ENCODE measurements at regions not wholly inside any gene's neighbourhood (a gene's known extent, or its start where the extent isn't known, plus 50 kb on each side); places are given as distances from the start of the nearest gene placed in this dataset.
"Not testable (repeated sequence)": the region's sequence is repeated elsewhere in the genome, so short reads cannot be mapped to it uniquely, and the experiment has no call there.

- no peaks in the 10 kb centered on the region for H3K36me3 Mint-ChIP-seq
- DNase-seq (no peak), ATAC-seq (no peak)
- no peaks in the 10 kb centered on the region for H3K9me3 Mint-ChIP-seq (ENCODE audit: low read depth)
- H3K4me3 Mint-ChIP-seq: no peak overlapping the region
- no peak overlapping the region for H3K27ac Mint-ChIP-seq
- no peaks in the 10 kb centered on the region for H3K27me3 Mint-ChIP-seq
- no peaks in the 10 kb centered on the region for H3K4me1 Mint-ChIP-seq
- CTCF ChIA-PET: no interaction called here
These were observed 102.9 kb downstream of the LRRN1 start for GRCh38 chr3:3902161-3902560.

GRCh38 chr3:3906171-3906570 is 106.9 kb downstream of the LRRN1 start:
- ATAC-seq (no peak), DNase-seq (no peak)
- Mint-ChIP-seq H3K4me1 (no peaks in the 10 kb centered on the region), H3K4me3 (no peak overlapping the region), H3K9me3 (ENCODE audit: low read depth) (no peaks in the 10 kb centered on the region), H3K36me3 (no peaks in the 10 kb centered on the region), H3K27me3 (no peaks in the 10 kb centered on the region), H3K27ac (no peak overlapping the region)
- CTCF ChIA-PET: no interaction called here

DNA sequence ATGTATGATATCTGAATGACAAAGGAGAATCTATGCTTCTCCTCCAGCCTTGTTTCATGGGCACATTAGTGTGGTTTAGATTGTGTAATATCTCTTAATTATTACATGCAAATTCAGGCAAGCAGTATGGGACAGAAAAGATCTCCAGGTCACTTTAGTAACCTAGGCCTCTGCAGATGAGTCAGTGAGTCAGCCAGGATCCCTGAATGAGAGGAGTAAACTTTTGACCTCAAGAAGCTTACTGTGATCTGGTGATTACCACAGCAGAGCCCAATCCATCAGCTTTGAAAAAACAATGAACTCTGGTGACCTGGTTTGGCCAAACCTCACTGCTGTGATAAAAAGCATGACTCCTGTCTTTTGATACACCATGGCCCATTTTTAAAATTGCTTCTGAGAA is 107.8 kb downstream of the LRRN1 start:
- ATAC-seq: no peak
- no peaks in the 10 kb centered on the region for H3K9me3 Mint-ChIP-seq (ENCODE audit: low read depth)

DNA sequence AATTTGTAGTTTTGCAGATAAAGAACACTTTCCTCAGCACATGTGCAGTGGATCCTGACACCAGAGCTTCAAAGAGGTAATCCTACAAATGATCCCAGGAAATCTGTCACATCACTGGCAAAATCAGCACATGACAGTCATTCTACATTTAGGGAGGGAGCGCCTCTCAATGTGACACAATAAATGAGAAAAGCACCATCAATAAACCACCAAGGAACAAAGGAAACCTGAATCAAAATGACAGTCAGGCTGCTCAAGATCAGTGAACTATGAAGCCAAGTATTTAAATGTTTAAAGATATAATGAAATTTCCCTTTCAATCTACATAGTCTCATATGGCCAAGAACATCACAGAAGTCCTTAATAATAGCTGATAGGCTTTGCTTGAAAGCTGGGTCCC is 119.5 kb downstream of the LRRN1 start:
- ATAC-seq (no peak), DNase-seq (no peak)
- Mint-ChIP-seq H3K36me3 (no peaks in the 10 kb centered on the region), H3K4me1 (no peaks in the 10 kb centered on the region), H3K27ac (no peak overlapping the region), H3K27me3 (no peaks in the 10 kb centered on the region), H3K9me3 (ENCODE audit: low read depth) (no peaks in the 10 kb centered on the region), H3K4me3 (no peak overlapping the region)
- CTCF ChIA-PET: no interaction called here

More for the DNA sequence above, 107.8 kb downstream of the LRRN1 start:
- CTCF ChIA-PET: no interaction called here
- Mint-ChIP-seq H3K4me1 (no peaks in the 10 kb centered on the region), H3K36me3 (no peaks in the 10 kb centered on the region), H3K27me3 (no peaks in the 10 kb centered on the region), H3K4me3 (no peak overlapping the region), H3K27ac (no peak overlapping the region)
- DNase-seq: no peak

DNA sequence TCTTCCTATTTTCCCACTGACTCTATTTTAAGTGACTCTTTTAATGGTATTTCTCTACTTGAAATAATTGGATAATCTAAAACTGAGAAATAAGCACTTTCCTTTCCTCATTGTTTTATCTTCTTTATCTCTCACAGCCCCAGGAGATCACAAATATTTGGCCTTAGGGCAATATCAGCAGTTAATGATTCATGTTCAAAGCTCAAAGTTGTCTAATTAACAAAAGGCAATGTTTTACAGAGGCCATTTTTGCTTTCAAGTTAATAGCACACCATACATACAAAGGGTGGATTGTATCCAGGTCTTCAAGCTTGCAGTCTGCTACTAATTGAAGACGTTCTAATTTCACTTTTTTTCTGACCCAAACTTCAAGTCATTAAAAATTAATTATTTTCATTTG is 120.1 kb downstream of the LRRN1 start:
- Mint-ChIP-seq H3K9me3 (ENCODE audit: low read depth) (no peaks in the 10 kb centered on the region), H3K4me1 (no peaks in the 10 kb centered on the region), H3K27me3 (no peaks in the 10 kb centered on the region), H3K4me3 (no peak overlapping the region), H3K27ac (no peak overlapping the region), H3K36me3 (no peaks in the 10 kb centered on the region)
- CTCF ChIA-PET: no interaction called here
- no peak for DNase-seq
- ATAC-seq: no peak

GRCh38 chr3:3923619-3924018 is 124.4 kb downstream of the LRRN1 start:
- ATAC-seq (no peak), DNase-seq (no peak)
- no peak overlapping the region for H3K27ac Mint-ChIP-seq
- H3K27me3 Mint-ChIP-seq: no peaks in the 10 kb centered on the region
- no peaks in the 10 kb centered on the region for H3K36me3 Mint-ChIP-seq
- H3K9me3 Mint-ChIP-seq (ENCODE audit: low read depth): no peaks in the 10 kb centered on the region
- no peaks in the 10 kb centered on the region for H3K4me1 Mint-ChIP-seq
- CTCF ChIA-PET: no interaction called here
- H3K4me3 Mint-ChIP-seq: no peak overlapping the region

DNA sequence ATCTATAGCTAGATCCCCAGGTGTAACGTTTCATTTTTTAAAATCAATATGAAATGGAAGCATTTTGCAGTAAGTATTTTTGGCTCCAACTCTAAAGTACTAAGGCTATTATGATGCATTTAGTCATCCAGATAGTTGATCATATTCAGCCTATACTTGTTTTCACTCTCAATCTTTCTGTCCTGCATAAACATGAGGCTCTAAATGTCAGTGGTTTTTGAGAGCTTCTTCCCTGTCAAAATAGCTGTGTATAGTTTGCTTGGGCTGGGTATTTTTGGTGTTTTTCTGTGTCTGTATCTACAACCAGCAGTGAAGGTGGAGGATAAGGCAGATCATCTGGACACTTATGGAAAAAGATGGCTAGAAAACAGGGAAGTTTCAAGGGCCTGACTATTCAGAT is 128.0 kb downstream of the LRRN1 start:
- Mint-ChIP-seq H3K36me3 (no peaks in the 10 kb centered on the region), H3K4me3 (no peak overlapping the region), H3K4me1 (no peaks in the 10 kb centered on the region), H3K27me3 (no peaks in the 10 kb centered on the region), H3K9me3 (ENCODE audit: low read depth) (no peaks in the 10 kb centered on the region), H3K27ac (no peak overlapping the region)
- CTCF ChIA-PET: no interaction called here
- DNase-seq: no peak
- no peak for ATAC-seq

GRCh38 chr3:3927965-3928364 is 128.7 kb downstream of the LRRN1 start:
- no peaks in the 10 kb centered on the region for H3K4me1 Mint-ChIP-seq
- CTCF ChIA-PET: no interaction called here
- no peak for ATAC-seq

GRCh38 chr3:3941380-3941779 is 142.1 kb downstream of the LRRN1 start:
- H3K9me3 Mint-ChIP-seq (ENCODE audit: low read depth); DNase-seq; H3K36me3 Mint-ChIP-seq; H3K27ac Mint-ChIP-seq; H3K4me3 Mint-ChIP-seq; CTCF ChIA-PET; H3K4me1 Mint-ChIP-seq; H3K27me3 Mint-ChIP-seq; ATAC-seq: not testable (repeated sequence)

More at GRCh38 chr3:3927965-3928364, 128.7 kb downstream of the LRRN1 start:
- H3K4me3 Mint-ChIP-seq: no peak overlapping the region
- no peak for DNase-seq
- no peaks in the 10 kb centered on the region for H3K36me3 Mint-ChIP-seq
- no peak overlapping the region for H3K27ac Mint-ChIP-seq
- H3K9me3 Mint-ChIP-seq (ENCODE audit: low read depth): peaks cover under 1% of the 10 kb centered on the region
- no peaks in the 10 kb centered on the region for H3K27me3 Mint-ChIP-seq

GRCh38 chr3:3951071-3951470 is 151.8 kb downstream of the LRRN1 start:
- H3K27ac Mint-ChIP-seq: no peak overlapping the region
- H3K4me3 Mint-ChIP-seq: no peak overlapping the region
- H3K36me3 Mint-ChIP-seq: no peaks in the 10 kb centered on the region
- CTCF ChIA-PET: no interaction called here
- H3K27me3 Mint-ChIP-seq: no peaks in the 10 kb centered on the region
- DNase-seq (no peak), ATAC-seq (no peak)
- H3K4me1 Mint-ChIP-seq: no peaks in the 10 kb centered on the region
- H3K9me3 Mint-ChIP-seq (ENCODE audit: low read depth): peaks cover 2% of the 10 kb centered on the region

- Mint-ChIP-seq H3K4me3 (no peak overlapping the region), H3K9me3 (ENCODE audit: low read depth) (peaks cover 2% of the 10 kb centered on the region), H3K27me3 (no peaks in the 10 kb centered on the region), H3K36me3 (no peaks in the 10 kb centered on the region), H3K4me1 (no peaks in the 10 kb centered on the region), H3K27ac (no peak overlapping the region)
- no peak for DNase-seq
- CTCF ChIA-PET: no interaction called here
- no peak for ATAC-seq
These were observed 152.3 kb downstream of the LRRN1 start for GRCh38 chr3:3951501-3951900.

DNA sequence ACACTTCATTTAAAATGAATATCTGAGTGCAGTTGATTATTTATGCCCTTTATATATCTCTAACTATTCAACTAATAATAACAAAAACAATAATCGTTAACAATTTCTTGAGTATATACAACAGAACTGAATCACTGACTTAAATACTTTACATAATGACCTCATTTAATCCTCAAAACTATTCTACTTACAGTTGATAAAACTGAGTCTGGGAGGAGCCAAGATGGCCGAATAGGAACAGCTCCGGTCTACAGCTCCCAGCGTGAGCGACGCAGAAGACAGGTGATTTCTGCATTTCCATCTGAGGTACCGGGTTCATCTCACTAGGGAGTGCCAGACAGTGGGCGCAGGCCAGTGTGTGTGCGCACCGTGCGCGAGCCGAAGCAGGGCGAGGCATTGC is 163.6 kb downstream of the LRRN1 start:
- H3K36me3 Mint-ChIP-seq; H3K27me3 Mint-ChIP-seq; H3K4me3 Mint-ChIP-seq; CTCF ChIA-PET; H3K4me1 Mint-ChIP-seq; H3K27ac Mint-ChIP-seq; ATAC-seq; H3K9me3 Mint-ChIP-seq (ENCODE audit: low read depth); DNase-seq: not testable (repeated sequence)

DNA sequence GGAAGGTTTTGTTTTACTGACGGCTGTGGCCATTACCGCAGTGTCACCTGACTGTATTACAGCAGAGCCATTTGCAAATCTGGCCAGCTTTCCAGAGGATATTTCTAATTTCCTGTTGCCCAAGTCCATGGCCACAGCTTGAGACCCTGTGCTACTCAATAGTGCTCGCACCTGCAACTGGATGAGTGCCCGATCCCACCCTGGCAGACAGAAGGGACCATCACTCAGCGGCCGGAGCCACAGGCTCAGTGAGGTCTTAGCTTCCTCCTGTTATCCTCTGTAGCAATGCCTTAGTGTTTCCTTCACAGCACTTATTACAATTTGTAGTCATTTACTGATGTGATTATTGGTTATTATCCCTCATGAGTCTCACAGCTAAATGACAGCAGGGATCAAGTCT is 184.8 kb downstream of the LRRN1 start:
- no peaks in the 10 kb centered on the region for H3K9me3 Mint-ChIP-seq (ENCODE audit: low read depth)
- H3K27ac Mint-ChIP-seq: no peak overlapping the region
- DNase-seq (no peak), ATAC-seq (no peak)
- H3K27me3 Mint-ChIP-seq: no peaks in the 10 kb centered on the region
- H3K36me3 Mint-ChIP-seq: no peaks in the 10 kb centered on the region
- no peaks in the 10 kb centered on the region for H3K4me1 Mint-ChIP-seq
- CTCF ChIA-PET: no interaction called here
- no peak overlapping the region for H3K4me3 Mint-ChIP-seq

GRCh38 chr3:3991598-3991997 is 192.4 kb downstream of the LRRN1 start:
- ATAC-seq (no peak), DNase-seq (no peak)
- CTCF ChIA-PET: no interaction called here
- H3K27me3 Mint-ChIP-seq: no peaks in the 10 kb centered on the region
- H3K4me3 Mint-ChIP-seq: no peak overlapping the region
- H3K4me1 Mint-ChIP-seq: no peaks in the 10 kb centered on the region
- no peak overlapping the region for H3K27ac Mint-ChIP-seq
- H3K36me3 Mint-ChIP-seq: no peaks in the 10 kb centered on the region
- peaks cover 2% of the 10 kb centered on the region for H3K9me3 Mint-ChIP-seq (ENCODE audit: low read depth)

DNA sequence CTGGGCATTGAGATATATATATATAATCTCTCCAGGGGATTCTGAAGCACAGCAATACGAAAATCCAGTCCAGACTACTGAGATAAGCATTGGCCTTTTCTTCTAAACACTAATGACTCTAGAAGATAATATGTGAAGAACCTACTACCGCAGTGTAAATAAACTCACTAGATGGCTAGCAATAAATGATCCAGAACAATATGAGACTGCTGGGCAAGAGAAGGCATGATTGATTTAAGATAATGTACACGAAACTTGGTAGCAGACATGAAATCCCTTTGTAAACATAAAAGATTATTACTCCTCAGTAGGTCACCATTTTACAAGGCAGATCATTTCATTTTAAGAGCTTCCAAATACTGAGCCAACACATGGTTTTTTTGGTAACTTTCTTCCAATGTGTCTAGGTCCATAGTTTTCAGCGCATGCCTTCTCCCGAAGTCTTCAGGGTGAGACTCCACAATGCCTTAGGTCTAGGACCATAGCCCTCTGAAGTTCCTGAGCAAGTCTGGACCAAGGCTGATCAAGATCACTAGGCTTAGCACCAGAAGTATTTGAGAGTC is 193.2 kb downstream of the LRRN1 start:
- Mint-ChIP-seq H3K36me3 (no peaks in the 10 kb centered on the region), H3K27me3 (no peaks in the 10 kb centered on the region), H3K4me1 (no peaks in the 10 kb centered on the region), H3K4me3 (no peak overlapping the region), H3K9me3 (ENCODE audit: low read depth) (peaks cover 2% of the 10 kb centered on the region), H3K27ac (no peak overlapping the region)
- CTCF ChIA-PET: no interaction called here
- no peak for DNase-seq
- ATAC-seq: no peak
